GM20000 (cell line): ENCODE measurements at regions not wholly inside any gene's neighbourhood (a gene's known extent, or its start where the extent isn't known, plus 50 kb on each side); places are given as distances from the start of the nearest gene placed in this dataset.

ENCODE experiments used
- DNase-seq: peaks from one replicate; pipeline ENCODE4 v3.0.0; 2012; ENCODE audit warnings: low spot score
- TF ChIP-seq, protein P1 (sequence below): IDR thresholded peaks from 2 replicates; pipeline ENCODE4 v1.5.1; 2012; ENCODE audit warnings: mild to moderate bottlenecking, control low read depth; ENCODE audit errors: extremely low read depth, missing control alignments

DNA sequence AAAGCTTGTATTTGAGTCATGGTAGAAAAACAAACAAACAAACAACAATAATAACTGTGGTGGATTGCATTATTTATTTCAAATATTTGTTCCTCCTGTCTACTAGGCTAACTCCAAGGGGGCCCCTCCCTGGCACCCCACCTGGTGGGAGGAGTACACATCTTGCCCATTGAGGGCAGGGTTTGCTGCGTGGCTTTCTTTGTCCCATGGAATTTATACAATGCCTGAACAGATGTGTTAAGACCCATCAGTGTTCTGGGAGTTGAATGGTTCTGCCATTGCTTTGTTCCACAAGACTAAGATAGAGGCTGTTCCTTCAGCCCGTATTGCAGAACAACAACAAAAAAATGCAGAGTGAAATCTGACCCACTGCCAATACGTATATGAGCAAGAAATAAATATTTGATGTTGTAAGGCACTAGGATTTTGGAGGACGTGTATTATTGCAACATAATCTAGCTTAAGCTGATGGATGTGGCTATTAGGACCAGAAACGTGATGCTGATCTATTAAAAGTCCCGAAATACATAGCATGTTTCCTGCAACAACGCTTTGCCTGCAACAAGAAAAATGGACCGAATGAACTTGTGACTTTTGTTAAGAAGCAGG, 119.1 kb upstream of the JCAD start:
- TF ChIP-seq, protein P1, sequence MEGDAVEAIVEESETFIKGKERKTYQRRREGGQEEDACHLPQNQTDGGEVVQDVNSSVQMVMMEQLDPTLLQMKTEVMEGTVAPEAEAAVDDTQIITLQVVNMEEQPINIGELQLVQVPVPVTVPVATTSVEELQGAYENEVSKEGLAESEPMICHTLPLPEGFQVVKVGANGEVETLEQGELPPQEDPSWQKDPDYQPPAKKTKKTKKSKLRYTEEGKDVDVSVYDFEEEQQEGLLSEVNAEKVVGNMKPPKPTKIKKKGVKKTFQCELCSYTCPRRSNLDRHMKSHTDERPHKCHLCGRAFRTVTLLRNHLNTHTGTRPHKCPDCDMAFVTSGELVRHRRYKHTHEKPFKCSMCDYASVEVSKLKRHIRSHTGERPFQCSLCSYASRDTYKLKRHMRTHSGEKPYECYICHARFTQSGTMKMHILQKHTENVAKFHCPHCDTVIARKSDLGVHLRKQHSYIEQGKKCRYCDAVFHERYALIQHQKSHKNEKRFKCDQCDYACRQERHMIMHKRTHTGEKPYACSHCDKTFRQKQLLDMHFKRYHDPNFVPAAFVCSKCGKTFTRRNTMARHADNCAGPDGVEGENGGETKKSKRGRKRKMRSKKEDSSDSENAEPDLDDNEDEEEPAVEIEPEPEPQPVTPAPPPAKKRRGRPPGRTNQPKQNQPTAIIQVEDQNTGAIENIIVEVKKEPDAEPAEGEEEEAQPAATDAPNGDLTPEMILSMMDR = no peak
- no peak for DNase-seq

DNA sequence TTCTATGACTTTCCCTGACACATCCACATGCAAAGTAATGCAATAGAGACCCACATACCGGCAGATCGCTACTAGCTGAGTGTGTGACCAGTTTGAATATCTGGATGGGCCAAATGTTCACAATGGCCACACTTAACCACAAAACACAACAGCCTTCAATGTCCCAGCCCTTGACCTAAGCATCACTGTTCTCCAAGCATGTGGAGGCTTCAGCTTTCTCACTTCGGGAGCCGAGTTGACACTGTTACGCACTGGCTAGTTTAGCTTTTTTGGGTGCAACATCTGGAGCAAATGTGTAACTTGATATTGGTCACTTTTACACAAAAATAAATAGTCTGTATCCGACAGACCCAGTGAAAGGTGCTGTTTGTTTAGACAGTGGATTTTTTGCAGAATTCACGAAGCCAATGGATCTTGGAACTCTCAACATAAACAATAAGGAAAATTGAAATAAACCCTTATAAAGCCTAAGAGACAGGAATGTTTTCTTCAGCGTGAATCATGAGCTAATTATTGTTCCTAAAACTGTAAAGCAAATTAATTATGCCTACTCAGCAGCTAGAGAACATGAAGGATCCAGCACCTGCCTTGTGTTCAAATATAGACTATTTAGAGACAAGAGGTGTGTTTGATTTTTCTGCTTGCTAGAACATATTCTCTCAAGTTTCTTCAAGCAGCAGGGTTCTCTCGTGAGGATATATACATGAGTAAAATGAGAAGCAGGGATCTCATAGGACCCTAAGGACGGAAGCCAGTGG, 117.6 kb upstream of the JCAD start:
- TF ChIP-seq, protein P1 = no peak
- no peak for DNase-seq

DNA sequence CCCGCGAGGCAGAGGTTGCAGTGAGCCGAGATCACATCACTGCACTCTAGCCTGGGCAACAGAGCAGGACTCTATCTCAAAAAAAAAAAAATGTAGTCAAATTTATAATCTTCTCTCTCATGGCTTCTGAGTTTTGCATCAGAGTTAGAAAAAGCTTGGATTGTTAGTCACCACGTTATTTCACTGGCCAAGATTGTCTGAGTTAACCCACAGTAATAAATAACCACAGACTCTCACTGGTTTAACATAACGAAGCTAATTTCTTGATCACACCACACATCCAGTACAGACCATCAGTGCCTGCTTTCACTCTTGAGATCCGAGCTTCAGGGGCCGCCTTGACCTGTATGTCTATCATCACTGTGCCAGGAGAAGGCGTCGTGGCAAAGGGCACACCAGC, 116.8 kb upstream of the JCAD start:
- no peak for DNase-seq
- TF ChIP-seq, protein P1 = no peak

DNA sequence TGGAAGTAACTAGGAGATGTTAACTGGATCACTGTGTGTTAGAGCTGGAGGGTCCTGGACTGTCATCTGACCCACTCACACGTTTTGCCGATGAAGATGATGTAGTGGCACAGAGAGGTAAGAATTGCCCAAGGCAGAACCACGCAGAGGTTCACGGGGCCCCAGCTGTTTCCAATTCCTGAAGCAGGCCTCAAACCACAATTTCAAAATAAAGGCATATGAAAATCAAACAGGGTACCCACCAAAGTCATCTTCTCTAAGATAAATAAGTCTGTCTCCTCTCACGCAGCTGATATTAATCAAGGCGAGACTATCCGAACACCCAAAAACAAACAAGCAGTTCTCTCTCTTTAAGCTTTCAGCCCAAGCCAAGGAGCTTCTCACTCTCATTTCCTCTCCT, 113.3 kb upstream of the JCAD start:
- TF ChIP-seq, protein P1 = no peak
- no peak for DNase-seq

DNA sequence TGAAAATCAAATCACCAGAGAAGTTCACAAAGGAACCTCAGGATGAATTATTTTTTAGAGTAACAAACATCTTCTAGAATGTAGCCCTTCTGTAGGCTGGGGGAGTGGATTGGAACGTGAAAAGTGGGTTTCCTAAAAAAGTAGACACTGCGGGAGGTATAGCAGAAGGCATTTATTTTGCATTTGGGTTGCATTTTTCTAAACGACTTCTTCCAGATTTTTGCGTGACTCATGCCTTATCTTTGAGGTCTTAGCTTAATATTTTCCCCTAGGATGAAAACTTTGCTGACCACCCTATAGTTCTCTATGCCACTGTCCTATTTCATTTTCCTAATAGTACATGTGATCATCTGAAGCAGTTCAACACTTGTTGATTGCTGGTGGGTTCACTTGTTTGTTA, 112.7 kb upstream of the JCAD start:
- TF ChIP-seq, protein P1 = no peak
- no peak for DNase-seq

DNA sequence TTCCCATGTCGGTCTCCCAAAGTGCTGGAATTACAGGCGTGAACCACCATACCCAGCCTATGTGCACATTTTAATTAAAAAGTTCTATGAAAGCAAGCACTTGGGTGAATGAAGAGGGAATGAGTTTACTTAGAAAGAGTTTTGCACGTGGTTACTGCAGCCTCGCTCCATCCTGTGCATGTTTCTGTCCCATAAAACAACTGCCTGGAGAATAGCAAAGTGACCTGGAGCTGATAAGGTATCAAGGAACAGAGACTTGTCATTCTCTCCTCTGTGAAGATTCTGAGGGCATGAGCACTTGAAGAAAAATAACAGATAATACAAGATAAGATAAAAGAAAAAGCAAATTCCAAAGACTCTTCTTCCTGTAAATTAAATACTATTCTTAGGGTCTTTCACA, 112.2 kb upstream of the JCAD start:
- TF ChIP-seq, protein P1 = no peak
- DNase-seq = no peak

DNA sequence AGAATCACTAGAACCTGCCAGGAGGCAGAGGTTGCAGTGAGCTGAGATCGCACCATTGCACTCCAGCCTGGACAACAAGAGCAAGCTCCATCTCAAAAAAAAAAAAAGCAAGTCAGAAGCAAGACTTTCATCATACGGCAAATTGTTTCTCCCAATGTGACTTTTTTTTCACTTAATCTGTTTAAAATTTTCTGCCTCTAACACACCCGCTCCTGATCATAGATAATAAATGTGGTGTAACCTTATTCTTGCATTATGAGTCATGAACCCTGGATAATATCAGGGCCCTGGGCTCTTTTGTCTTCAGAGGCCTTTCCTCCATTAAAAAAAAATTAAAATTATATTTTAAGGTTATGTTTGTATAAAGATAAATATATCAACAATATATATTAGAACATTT, 111.4 kb upstream of the JCAD start:
- no peak for DNase-seq
- TF ChIP-seq, protein P1 = no peak
